GM11168 (cell line): ENCODE measurements at regions not wholly inside any gene's neighbourhood (a gene's known extent, or its start where the extent isn't known, plus 50 kb on each side); places are given as distances from the start of the nearest gene placed in this dataset.

Source experiments
- in situ Hi-C: fragments of 300-500 bp; cut with MboI; formaldehyde crosslinking; loops from one replicate; pipeline ENCODE4 v1.12.0; 2022; ENCODE audit warnings: low sequenced_read_pairs; ENCODE audit not compliant: unreplicated experiment

- in situ Hi-C loops: loop anchor here (5.0 kb wide), 1 partner anchor 187 kb away; no protein-coding TSS in a partner anchor
Observed at GRCh38 chr5:126354858-126355731, 68.1 kb upstream of the GRAMD2B start.

- in situ Hi-C loops: loop anchor here (5.0 kb wide), 1 partner anchor 186 kb away; no protein-coding TSS in a partner anchor
Observed at GRCh38 chr5:126355940-126356339, 67.3 kb upstream of the GRAMD2B start.

- in situ Hi-C loops: loop anchor here (5.0 kb wide), 1 partner anchor 185 kb away; no protein-coding TSS in a partner anchor
Observed at GRCh38 chr5:126357585-126358342, 65.4 kb upstream of the GRAMD2B start.

- in situ Hi-C loops: loop anchor here (5.0 kb wide), 1 partner anchor 184 kb away; no protein-coding TSS in a partner anchor
Observed at GRCh38 chr5:126358525-126358924, 64.7 kb upstream of the GRAMD2B start.

GRCh38 chr5:126359884-126360283 lies 63.3 kb upstream of the GRAMD2B start:
- in situ Hi-C loops: loop anchor here (5.0 kb wide), 1 partner anchor 182 kb away; no protein-coding TSS in a partner anchor

- in situ Hi-C loops: no loop called here
Observed at GRCh38 chr5:126360467-126360866, 62.7 kb upstream of the GRAMD2B start.

GRCh38 chr5:126363658-126364057 lies 59.6 kb upstream of the GRAMD2B start:
- in situ Hi-C loops: no loop called here

- in situ Hi-C loops: no loop called here
Observed at GRCh38 chr5:126364206-126364902, 58.9 kb upstream of the GRAMD2B start.

- in situ Hi-C loops: no loop called here
Observed at GRCh38 chr5:126365446-126366198, 57.6 kb upstream of the GRAMD2B start.

- in situ Hi-C loops: no loop called here
Observed at GRCh38 chr5:126366199-126366560, 57.0 kb upstream of the GRAMD2B start.

GRCh38 chr5:126368239-126368812 lies 54.9 kb upstream of the GRAMD2B start:
- in situ Hi-C loops: no loop called here

- in situ Hi-C loops: no loop called here
Observed at GRCh38 chr5:126369083-126369482, 54.1 kb upstream of the GRAMD2B start.

GRCh38 chr5:126369995-126370731 lies 53.0 kb upstream of the GRAMD2B start:
- in situ Hi-C loops: no loop called here

GRCh38 chr5:126370796-126371718 lies 52.2 kb upstream of the GRAMD2B start:
- in situ Hi-C loops: no loop called here

- in situ Hi-C loops: no loop called here
Observed at GRCh38 chr5:126373375-126374108, 49.7 kb upstream of the GRAMD2B start.
